Tibial nerve (tissue), 4 donors: ENCODE measurements at regions not wholly inside any gene's neighbourhood (a gene's known extent, or its start where the extent isn't known, plus 50 kb on each side); places are given as distances from the start of the nearest gene placed in this dataset.

Experiments used
- CTCF ChIP-seq, 5 experiments: fragments of 200-600 bp in 3 of 5; fragments of 450-650 bp in 2 of 5; sonication (generic) in 3 of 5; IDR thresholded peaks; one replicate each; pipeline ENCODE4 v1.5.1; 2016 to 2019; ENCODE audit warnings: antibody characterized with exemption in 5 of 5, mild to moderate bottlenecking in 3 of 5, moderate library complexity in 2 of 5
- EP300 ChIP-seq, 2 donors: sonication (generic); formaldehyde crosslinking; IDR thresholded peaks; one replicate each; pipeline ENCODE4 v1.6.1; 2017; ENCODE audit warnings: antibody characterized with exemption in 2 of 2, mild to moderate bottlenecking in 1 of 2
- POLR2A ChIP-seq, 2 donors: fragments of 450-650 bp; IDR thresholded peaks; one replicate each; pipeline ENCODE4 v1.6.1; 2017; ENCODE audit warnings: antibody characterized with exemption in 2 of 2, mild to moderate bottlenecking in 2 of 2, moderate library complexity in 2 of 2

DNA sequence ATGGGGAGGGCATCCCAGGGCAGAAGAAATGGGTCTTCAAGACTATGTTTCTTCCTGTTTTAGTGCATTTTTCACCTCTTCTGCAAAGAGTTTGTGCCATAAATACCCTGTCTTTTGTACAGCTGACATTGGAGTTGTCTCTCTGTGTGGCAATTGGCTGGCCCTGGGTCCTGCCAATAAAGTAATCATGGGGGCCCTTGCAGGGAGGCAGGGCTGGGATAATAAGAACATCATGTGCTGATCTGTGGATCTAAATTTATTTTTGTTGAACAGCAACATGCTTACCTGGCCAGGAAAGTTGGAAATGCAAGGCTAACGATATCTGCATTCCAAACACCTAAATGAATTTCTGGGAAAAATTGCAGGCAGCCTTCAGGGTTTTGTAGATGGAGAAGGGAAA, 174.6 kb upstream of the GATB start:
- TF ChIP-seq CTCF (IDR thresholded peaks at IDR 0.05) (no peak), EP300 (IDR thresholded peaks at IDR 0.05) (no peak), POLR2A (IDR thresholded peaks at IDR 0.05) (no peak)
